ENCODE measurements at regions not wholly inside any gene's neighbourhood (a gene's known extent, or its start where the extent isn't known, plus 50 kb on each side); places are given as distances from the start of the nearest gene placed in this dataset.
"Not testable (repeated sequence)": the region's sequence is repeated elsewhere in the genome, so short reads cannot be mapped to it uniquely, and the experiment has no call there.

- DNase-seq (ENCODE audit: low read depth in 3 of 3, low spot score in 2 of 3), result no peak
Observed at GRCh38 chr5:153939101-153939500, 99.6 kb downstream of the FAM114A2 start.

DNA sequence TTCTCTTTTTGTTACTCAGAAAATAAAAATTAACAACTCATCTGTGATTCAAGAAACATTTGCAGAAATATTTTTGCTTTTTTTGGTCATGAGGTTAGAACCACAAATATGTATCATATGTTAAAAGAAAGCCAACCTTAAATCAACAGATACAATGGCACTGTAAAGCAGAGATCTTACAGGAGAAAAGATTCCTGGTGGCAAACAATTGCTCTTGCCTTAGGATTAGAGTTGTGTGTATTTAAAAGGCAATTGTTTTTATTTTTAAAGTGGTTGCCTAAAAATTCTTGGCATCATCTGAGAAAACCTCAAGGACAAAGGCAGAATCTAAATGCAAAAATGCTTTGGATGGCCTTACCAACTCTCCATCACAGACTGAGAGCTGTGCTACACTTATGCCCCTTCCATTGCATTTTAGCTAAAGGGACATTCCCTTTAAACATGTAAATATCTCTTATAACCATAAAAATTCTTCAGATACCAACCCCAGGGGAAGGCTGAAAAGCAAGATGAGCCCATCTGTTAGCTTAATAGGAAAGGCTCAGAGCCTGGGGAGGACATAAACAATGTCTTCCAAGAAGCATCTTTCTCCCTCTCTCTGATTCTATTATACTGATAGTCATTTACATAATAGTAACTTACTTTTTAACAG lies 100.4 kb downstream of the FAM114A2 start:
- DNase-seq (ENCODE audit: low read depth in 3 of 3, low spot score in 2 of 3), result no peak

GRCh38 chr5:153937661-153938060 lies 101.0 kb downstream of the FAM114A2 start:
- no peak for DNase-seq (ENCODE audit: low read depth in 3 of 3, low spot score in 2 of 3)

GRCh38 chr5:153935151-153935550 lies 103.6 kb downstream of the FAM114A2 start:
- DNase-seq (ENCODE audit: low read depth in 3 of 3, low spot score in 2 of 3), result not testable (repeated sequence)

- DNase-seq (ENCODE audit: low read depth in 3 of 3, low spot score in 2 of 3), result no peak
Observed at GRCh38 chr5:153926201-153926600, 112.5 kb downstream of the FAM114A2 start.

- DNase-seq (ENCODE audit: low read depth in 3 of 3, low spot score in 2 of 3), result no peak
Observed at GRCh38 chr5:153919161-153919560, 119.5 kb downstream of the FAM114A2 start.

DNA sequence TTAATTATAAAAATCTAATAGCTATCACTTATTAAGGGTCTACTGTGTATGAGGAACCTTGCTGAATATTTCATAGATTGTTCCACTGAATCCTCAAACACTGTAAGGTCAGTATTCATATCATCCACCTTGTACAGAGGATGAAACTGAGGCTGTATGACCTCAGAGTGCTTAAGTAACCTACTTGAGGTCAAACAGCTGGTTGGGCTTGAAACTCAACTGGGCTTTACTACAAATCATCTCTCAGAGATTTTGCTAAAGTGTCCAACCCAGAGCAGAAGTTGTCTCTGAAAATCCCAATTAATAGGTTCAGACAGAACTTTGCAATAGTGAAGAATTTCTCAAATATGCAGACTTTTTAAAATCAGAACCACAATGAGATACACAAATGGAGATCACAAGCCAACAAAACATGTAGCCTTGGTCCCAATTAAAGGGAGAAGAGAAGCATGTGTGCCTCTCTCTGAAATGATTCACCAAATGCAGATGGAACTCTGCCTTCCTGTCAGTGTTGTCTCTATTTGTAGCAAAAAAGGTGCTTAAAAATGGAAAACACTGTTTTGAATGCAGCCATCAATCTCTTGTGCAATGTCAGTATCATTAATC lies 131.4 kb downstream of the FAM114A2 start:
- no peak for DNase-seq (ENCODE audit: low read depth in 3 of 3, low spot score in 2 of 3)

- no peak for DNase-seq (ENCODE audit: low read depth in 3 of 3, low spot score in 2 of 3)
Observed at GRCh38 chr5:153905219-153905618, 133.5 kb downstream of the FAM114A2 start.

GRCh38 chr5:153903321-153903720 lies 135.4 kb downstream of the FAM114A2 start:
- DNase-seq (ENCODE audit: low read depth in 3 of 3, low spot score in 2 of 3), result no peak

- DNase-seq (ENCODE audit: low read depth in 3 of 3, low spot score in 2 of 3), result no peak
Observed at GRCh38 chr5:153902016-153902415, 136.7 kb downstream of the FAM114A2 start.

- no peak for DNase-seq (ENCODE audit: low read depth in 3 of 3, low spot score in 2 of 3)
Observed at GRCh38 chr5:153901449-153901848, 137.3 kb downstream of the FAM114A2 start.

DNA sequence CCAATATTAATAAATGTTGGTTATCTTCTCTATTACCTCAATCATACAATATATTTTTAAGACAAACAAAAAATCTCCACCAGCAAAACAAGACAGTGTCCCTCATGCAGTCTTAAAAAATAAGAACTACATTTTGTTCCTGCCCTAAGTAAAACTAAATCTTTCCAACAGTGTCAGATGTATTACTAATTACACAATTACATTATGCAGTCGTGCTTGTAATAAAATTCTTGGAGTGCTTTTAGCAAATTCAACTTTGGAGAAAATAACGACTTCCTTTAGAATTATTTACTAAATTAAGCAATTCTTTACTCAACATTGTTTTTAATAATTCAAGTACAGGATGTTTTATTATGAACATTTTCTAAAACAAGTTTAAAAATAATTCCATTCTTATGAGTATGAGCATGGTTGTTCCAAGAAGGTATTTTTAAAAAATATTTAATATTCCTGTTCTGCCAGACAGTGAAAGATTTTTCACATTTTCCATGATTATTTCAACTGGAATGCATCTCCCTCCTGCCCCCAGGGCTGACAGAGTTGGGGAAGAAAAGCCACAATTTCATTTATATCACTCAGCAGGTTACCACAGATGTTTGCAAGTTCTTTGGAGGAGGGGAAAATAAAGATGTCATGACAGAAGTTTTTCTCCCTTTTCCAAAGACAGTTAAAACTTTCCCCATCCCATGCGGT lies 137.9 kb downstream of the FAM114A2 start:
- DNase-seq (ENCODE audit: low read depth in 3 of 3, low spot score in 2 of 3), result no peak

DNA sequence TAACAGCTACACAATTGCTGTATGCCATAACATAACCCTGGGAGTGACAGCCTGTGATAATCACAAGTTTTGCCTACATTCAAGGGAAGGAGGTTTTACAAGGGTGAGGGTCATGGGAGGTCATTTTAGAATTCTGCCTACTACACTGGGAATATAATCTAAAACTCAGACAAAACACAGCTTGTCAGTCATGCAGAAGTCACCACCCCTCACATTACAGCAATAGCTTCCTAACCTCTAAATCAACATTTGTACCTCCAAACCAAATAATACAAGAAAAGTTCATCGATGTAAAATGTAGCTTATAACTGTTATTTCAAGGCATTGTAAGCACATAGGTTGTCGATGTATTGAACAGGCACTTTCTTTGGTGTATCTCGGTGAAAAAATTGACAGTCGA lies 139.0 kb downstream of the FAM114A2 start:
- no peak for DNase-seq (ENCODE audit: low read depth in 3 of 3, low spot score in 2 of 3)

DNA sequence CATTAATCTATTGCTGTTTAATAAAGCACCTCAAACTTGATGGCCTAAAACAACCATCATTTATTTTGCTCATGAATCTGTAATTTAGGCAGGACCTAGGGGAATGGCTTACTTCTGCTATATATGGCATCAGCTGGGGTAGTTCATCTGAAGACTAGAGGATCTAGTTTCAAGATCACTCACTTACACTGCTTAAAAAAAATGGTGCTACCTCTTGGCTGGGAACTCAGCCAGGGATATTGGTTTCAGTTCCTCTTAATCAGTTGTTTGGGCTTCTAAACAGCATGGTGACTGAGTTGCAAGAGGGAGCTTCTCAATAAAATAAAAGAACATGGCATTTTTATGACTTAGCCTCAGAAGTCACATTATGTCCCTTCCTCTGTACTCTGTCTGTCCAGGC lies 142.0 kb downstream of the FAM114A2 start:
- DNase-seq (ENCODE audit: low read depth in 3 of 3, low spot score in 2 of 3), result peak in 2 of 3 donors; percentile 8 to 17

GRCh38 chr5:153896117-153896516 lies 142.6 kb downstream of the FAM114A2 start:
- no peak for DNase-seq (ENCODE audit: low read depth in 3 of 3, low spot score in 2 of 3)

- no peak for DNase-seq (ENCODE audit: low read depth in 3 of 3, low spot score in 2 of 3)
Observed at GRCh38 chr5:153895266-153895665, 143.4 kb downstream of the FAM114A2 start.

DNA sequence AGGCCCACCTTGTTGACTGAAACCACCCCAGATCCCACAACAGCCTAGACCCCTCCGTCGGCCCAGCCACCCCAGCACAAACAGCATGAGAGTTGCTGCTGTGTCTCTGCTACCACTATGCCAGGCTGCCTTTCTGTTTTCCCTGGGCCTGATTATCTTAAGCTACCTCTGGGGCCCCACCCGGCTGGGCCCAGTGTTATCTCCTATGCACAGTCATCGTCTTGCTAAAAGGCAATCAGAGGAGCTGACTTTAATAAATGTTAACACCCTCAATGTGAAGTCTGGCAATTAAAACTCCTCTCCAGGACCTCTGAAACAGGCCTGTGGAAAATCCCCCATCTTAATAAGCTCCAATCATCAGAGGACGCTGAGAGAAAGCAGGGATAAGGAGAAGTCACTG lies 144.9 kb downstream of the FAM114A2 start:
- no peak for DNase-seq (ENCODE audit: low read depth in 3 of 3, low spot score in 2 of 3)

DNA sequence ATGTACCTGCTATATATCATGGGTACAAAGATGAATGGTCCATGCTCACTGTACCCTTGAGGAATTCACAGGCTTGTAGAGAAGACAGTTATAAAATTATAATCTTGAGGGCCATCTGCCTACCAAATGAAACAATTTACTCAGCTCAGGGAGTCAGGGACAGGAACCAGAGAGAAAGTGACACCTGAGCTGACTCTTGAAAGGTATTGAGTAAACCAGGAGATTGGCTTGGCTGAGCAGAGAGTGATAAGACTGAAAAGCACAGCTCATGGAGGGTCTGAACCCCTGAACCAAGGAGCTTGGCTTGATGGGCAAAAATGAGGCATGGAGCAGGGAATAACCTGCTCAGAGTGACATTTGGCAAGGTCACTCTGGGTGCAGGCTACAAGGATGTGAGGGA lies 147.3 kb downstream of the FAM114A2 start:
- no peak for DNase-seq (ENCODE audit: low read depth in 3 of 3, low spot score in 2 of 3)

GRCh38 chr5:153888781-153889180 lies 149.9 kb downstream of the FAM114A2 start:
- DNase-seq (ENCODE audit: low read depth in 3 of 3, low spot score in 2 of 3), result no peak

DNA sequence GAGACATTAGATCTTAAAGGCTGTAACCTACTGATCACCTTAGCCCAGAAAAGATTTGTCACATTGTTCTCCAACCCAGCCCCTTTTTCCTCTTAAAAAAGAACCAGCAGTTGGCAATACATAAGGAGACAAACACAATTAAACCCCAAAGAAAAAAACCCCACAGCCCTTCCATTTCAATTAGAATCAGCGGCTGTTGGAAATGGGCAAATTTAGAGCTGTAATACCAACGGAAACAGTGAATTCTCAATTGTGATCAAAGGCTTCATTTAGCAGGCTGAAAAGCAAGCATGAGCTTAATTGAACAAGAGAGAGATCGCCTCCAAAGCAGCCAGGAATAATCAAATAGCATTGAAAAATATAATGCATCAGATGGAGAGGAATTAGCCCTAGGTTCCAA lies 153.6 kb downstream of the FAM114A2 start:
- DNase-seq (ENCODE audit: low read depth in 3 of 3, low spot score in 2 of 3), result no peak

GRCh38 chr5:153884612-153884957 lies 154.1 kb downstream of the FAM114A2 start:
- no peak for DNase-seq (ENCODE audit: low read depth in 3 of 3, low spot score in 2 of 3)

Measured in right renal cortex interstitium (tissue), 3 donors.